ENCODE measurements at regions not wholly inside any gene's neighbourhood (a gene's known extent, or its start where the extent isn't known, plus 50 kb on each side); places are given as distances from the start of the nearest gene placed in this dataset.

DNA sequence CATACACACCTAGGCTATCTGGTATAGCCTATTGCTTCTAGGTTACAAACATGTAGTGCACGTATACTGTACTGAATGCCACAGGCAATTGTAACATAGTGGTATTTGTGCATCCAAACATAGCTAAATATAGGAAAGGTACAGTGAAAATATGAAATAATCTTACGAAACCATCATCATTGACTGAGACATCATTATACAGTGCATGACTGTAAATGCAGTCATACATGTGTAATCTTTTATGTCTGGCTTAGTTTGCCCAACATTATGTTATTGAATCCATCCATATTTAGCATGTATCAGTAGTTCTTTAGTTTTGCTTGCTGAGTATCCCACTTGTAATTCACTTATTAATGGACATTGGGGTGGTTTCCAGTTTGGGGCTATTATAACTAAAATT, 124.9 kb downstream of the CYLD start:
- H3K9me3 ChIP-seq (ENCODE audit: control insufficient read depth, insufficient read depth, low read length) = no peaks in the 10 kb centered on the region
- no peaks in the 10 kb centered on the region for H3K4me1 ChIP-seq (ENCODE audit: insufficient read depth, low read length)
- no peak overlapping the region for H3K9ac ChIP-seq (ENCODE audit: low read depth, low read length)
- H3K36me3 ChIP-seq (ENCODE audit: insufficient read depth, low read length) = no peaks in the 10 kb centered on the region

DNA sequence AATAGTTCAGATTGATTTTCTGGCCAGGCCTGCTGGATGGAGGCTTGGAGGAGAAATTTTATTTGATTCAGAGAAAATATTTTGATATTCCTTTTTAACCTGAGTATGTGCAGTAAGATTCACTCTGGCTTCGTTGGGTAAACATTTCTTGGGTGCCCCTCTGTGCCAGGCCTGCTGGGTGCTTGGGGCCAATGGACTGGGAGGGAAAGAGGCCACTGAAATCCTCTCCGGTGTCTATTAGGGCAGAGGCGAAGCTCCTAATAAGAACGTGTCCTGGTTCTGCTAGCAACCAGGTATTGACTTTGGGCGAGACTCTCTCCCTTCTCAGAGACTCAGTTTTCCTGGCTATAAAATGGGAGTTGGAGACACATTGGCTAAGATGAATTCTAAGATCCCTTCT, 122.5 kb downstream of the CYLD start:
- Histone ChIP-seq H3K4me1 (ENCODE audit: insufficient read depth, low read length) (0 out of 2 replicates have a peak, but pooled peaks cover 7% of the 10 kb centered on the region), H3K36me3 (ENCODE audit: insufficient read depth, low read length) (no peaks in the 10 kb centered on the region), H3K9me3 (ENCODE audit: control insufficient read depth, insufficient read depth, low read length) (no peaks in the 10 kb centered on the region), H3K9ac (ENCODE audit: low read depth, low read length) (no peak overlapping the region)

- Histone ChIP-seq H3K9me3 (ENCODE audit: control insufficient read depth, insufficient read depth, low read length) (no peaks in the 10 kb centered on the region), H3K4me1 (ENCODE audit: insufficient read depth, low read length) (0 out of 2 replicates have a peak, but pooled peaks cover 7% of the 10 kb centered on the region), H3K9ac (ENCODE audit: low read depth, low read length) (no peak overlapping the region), H3K36me3 (ENCODE audit: insufficient read depth, low read length) (no peaks in the 10 kb centered on the region)
These were observed 121.8 kb downstream of the CYLD start for GRCh38 chr16:50863644-50864144.

- H3K4me1 ChIP-seq (ENCODE audit: insufficient read depth, low read length) = 0 out of 2 replicates have a peak, but pooled peaks cover 7% of the 10 kb centered on the region
These were observed 121.1 kb downstream of the CYLD start for GRCh38 chr16:50862818-50863643.

DNA sequence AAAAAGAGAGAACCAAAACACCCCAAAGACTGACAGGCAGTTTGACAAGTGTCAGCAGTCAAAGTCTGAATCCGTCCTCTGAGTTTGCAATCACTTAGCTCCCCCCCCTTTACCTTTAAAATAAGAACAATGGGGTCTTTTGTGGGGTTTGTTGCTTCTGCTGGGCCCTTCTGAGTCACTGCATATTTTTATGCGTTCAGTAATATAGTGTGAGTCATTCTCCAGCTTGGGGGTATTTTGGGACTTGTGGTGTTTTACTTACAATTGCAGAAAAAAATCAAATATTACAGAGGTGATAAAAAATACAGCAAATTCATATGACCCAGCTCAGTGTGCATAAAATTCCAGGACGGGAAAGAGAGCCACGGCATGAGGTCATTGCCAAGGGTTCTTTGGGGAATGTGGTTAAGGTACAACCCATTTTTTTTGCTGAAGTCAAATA, 120.1 kb downstream of the CYLD start:
- 0 out of 2 replicates have a peak, but pooled peaks cover 7% of the 10 kb centered on the region for H3K4me1 ChIP-seq (ENCODE audit: insufficient read depth, low read length)
- no peaks in the 10 kb centered on the region for H3K9me3 ChIP-seq (ENCODE audit: control insufficient read depth, insufficient read depth, low read length)
- H3K9ac ChIP-seq (ENCODE audit: low read depth, low read length) = no peak overlapping the region
- H3K36me3 ChIP-seq (ENCODE audit: insufficient read depth, low read length) = no peaks in the 10 kb centered on the region

More at GRCh38 chr16:50862818-50863643, 121.1 kb downstream of the CYLD start:
- H3K9me3 ChIP-seq (ENCODE audit: control insufficient read depth, insufficient read depth, low read length) = no peaks in the 10 kb centered on the region
- no peaks in the 10 kb centered on the region for H3K36me3 ChIP-seq (ENCODE audit: insufficient read depth, low read length)
- no peak overlapping the region for H3K9ac ChIP-seq (ENCODE audit: low read depth, low read length)

DNA sequence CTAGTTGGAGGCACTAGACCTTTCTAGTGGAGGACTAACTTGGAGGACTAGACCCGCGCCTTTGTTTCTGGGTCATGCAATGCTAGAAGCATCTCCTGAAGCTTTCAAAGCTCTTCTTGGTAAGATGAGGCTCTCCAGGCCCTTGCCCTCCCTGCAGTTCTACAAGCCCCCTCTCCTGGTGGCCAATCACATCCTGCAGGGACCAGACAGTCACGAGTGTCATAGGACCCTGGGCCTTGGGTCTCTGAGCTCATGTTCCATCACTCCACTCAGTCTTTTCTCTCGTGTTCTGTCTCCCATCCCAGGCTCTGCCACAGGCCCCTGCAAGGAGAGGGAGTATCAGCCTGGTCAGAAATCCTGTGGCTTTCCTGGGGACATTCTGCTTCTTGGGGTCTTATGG, 119.6 kb downstream of the CYLD start:
- H3K9ac ChIP-seq (ENCODE audit: low read depth, low read length) = no peak overlapping the region
- H3K4me1 ChIP-seq (ENCODE audit: insufficient read depth, low read length) = 0 out of 2 replicates have a peak, but pooled peaks cover 7% of the 10 kb centered on the region
- no peaks in the 10 kb centered on the region for H3K36me3 ChIP-seq (ENCODE audit: insufficient read depth, low read length)
- no peaks in the 10 kb centered on the region for H3K9me3 ChIP-seq (ENCODE audit: control insufficient read depth, insufficient read depth, low read length)

- Histone ChIP-seq H3K9ac (ENCODE audit: low read depth, low read length) (no peak overlapping the region), H3K9me3 (ENCODE audit: control insufficient read depth, insufficient read depth, low read length) (no peaks in the 10 kb centered on the region), H3K36me3 (ENCODE audit: insufficient read depth, low read length) (no peaks in the 10 kb centered on the region), H3K4me1 (ENCODE audit: insufficient read depth, low read length) (0 out of 2 replicates have a peak, but pooled peaks cover 7% of the 10 kb centered on the region)
These were observed 117.9 kb downstream of the CYLD start for GRCh38 chr16:50859628-50860360.

DNA sequence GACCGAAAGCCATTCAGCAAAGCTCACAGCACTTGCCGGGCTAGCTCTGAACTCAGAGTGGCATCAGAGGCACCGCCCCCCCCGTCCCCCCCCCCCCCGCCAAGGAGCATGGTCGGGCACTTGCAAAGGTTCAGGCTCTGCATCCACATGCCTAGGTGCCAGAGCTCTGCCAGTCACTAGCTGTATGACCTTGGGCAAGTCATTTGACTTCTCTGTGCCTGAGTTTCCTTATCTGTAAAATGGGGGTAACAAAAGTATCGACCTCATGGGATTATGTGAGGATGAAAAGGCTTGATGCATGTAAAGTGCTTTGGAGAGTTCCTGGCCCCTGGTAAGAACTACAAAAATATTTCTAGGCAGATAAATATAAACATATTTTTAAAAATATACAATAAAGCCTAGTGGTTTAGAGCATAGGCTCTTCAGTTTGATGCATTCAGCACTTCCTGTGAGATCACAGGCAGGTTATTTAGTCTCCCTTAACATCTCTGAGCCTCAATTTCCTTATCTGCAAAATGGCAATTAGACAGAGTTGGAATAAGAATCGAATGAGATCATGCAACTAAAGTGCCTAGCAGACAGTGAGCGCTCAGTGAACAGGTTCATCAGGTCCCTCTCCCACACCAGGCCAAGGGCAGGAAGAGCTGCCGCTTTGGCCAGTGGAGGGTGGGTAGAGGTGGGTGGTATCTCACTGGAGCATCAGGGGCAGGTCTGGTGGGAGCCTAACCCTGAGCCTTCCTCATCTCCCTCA, 117.2 kb downstream of the CYLD start:
- Histone ChIP-seq H3K36me3 (ENCODE audit: insufficient read depth, low read length) (no peaks in the 10 kb centered on the region), H3K4me1 (ENCODE audit: insufficient read depth, low read length) (0 out of 2 replicates have a peak, but pooled peaks cover 7% of the 10 kb centered on the region), H3K9ac (ENCODE audit: low read depth, low read length) (no peak overlapping the region), H3K9me3 (ENCODE audit: control insufficient read depth, insufficient read depth, low read length) (no peaks in the 10 kb centered on the region)

GRCh38 chr16:50858376-50858775, 116.5 kb downstream of the CYLD start:
- H3K4me1 ChIP-seq (ENCODE audit: insufficient read depth, low read length) = 0 out of 2 replicates have a peak, but pooled peaks cover 7% of the 10 kb centered on the region
- H3K9ac ChIP-seq (ENCODE audit: low read depth, low read length) = no peak overlapping the region
- no peaks in the 10 kb centered on the region for H3K36me3 ChIP-seq (ENCODE audit: insufficient read depth, low read length)
- H3K9me3 ChIP-seq (ENCODE audit: control insufficient read depth, insufficient read depth, low read length) = no peaks in the 10 kb centered on the region

DNA sequence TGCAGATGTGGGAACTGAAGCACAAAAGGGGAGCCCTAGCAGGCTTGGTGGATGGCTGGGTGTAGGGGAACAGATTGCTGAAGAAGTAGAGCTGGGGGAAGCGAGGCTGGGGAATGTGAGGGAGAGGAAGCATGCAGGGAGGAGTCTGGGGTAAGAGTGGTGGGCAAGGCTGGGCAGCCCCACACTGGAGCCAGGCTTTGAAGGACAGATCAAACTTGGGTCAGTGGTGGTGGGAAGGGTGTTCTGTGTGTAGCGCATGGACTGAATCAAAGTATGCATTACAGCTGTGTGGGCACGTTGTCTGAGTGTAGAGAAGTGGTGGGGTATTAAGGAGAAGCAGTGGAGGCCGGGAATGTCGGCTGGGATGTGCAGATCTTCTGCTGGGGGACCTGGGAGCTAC, 116.0 kb downstream of the CYLD start:
- no peaks in the 10 kb centered on the region for H3K9me3 ChIP-seq (ENCODE audit: control insufficient read depth, insufficient read depth, low read length)
- H3K36me3 ChIP-seq (ENCODE audit: insufficient read depth, low read length) = no peaks in the 10 kb centered on the region
- no peak overlapping the region for H3K9ac ChIP-seq (ENCODE audit: low read depth, low read length)
- 0 out of 2 replicates have a peak, but pooled peaks cover 7% of the 10 kb centered on the region for H3K4me1 ChIP-seq (ENCODE audit: insufficient read depth, low read length)

DNA sequence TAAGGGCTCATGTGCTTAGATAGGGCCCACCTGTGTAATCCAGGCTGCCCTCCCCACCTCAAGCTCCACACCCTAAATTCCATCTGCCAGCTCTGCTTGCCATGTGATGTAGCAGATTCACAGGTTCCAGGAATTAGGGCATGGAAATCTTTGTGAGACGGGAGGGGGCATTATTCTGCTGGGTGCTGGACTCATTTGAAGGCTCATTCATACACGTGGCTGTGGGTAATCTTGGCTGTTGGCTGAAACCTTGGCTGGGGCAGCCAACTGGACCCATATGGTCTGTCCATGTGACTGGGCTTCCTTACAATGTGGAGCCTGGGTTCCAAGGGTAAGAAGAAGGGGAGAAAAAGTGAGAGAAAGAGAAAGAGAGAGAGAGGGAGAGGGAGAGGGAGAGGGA, 115.1 kb downstream of the CYLD start:
- Histone ChIP-seq H3K9me3 (ENCODE audit: control insufficient read depth, insufficient read depth, low read length) (no peaks in the 10 kb centered on the region), H3K36me3 (ENCODE audit: insufficient read depth, low read length) (no peaks in the 10 kb centered on the region), H3K9ac (ENCODE audit: low read depth, low read length) (no peak overlapping the region), H3K4me1 (ENCODE audit: insufficient read depth, low read length) (0 out of 2 replicates have a peak, but pooled peaks cover 7% of the 10 kb centered on the region)

DNA sequence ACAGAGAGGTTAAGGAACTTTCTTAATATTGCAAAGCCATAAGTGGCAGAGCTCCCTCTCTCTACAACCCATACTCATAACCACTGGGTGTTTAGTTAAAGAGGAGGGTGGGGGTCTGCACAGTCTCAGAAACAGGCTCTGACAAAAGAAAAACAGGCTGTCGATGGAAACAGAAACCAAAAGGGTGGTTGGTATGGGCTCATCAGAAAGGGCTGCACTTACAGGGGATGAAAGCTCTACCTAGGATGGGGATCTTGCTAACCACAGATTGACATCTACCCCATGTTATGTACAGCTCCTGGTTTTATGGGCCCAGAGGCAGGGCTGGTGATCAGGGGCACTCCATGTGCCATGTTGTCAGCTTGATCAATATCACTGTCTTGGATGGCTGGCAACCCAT, 111.4 kb downstream of the CYLD start:
- Histone ChIP-seq H3K4me1 (ENCODE audit: insufficient read depth, low read length) (no peaks in the 10 kb centered on the region), H3K36me3 (ENCODE audit: insufficient read depth, low read length) (no peaks in the 10 kb centered on the region), H3K9me3 (ENCODE audit: control insufficient read depth, insufficient read depth, low read length) (no peaks in the 10 kb centered on the region), H3K9ac (ENCODE audit: low read depth, low read length) (no peak overlapping the region)

Measured in ES-I3 (cell line).